H9 (cell line): ENCODE measurements at regions not wholly inside any gene's neighbourhood (a gene's known extent, or its start where the extent isn't known, plus 50 kb on each side); places are given as distances from the start of the nearest gene placed in this dataset.

ENCODE experiments used
- DNase-seq: peaks from one replicate; pipeline ENCODE4 v3.0.0-alpha.2; 2017
- H2AFZ ChIP-seq: one replicate; pipeline ENCODE4 v1.6.1; 2013; ENCODE audit warnings: mild to moderate bottlenecking, low read length, control low read depth, moderate library complexity
- H2AK5ac ChIP-seq: 2 replicates; pipeline ENCODE4 v1.6.1; 2013; ENCODE audit warnings: low read length, control low read depth, mixed read lengths; ENCODE audit not compliant: insufficient read length
- H2BK120ac ChIP-seq: one replicate; pipeline ENCODE4 v1.6.1; 2013; ENCODE audit warnings: low read depth, mild to moderate bottlenecking, low read length, control low read depth, inconsistent platforms; ENCODE audit not compliant: poor library complexity, severe bottlenecking
- H2BK12ac ChIP-seq: 2 replicates; pipeline ENCODE4 v1.6.1; 2013; ENCODE audit warnings: low read length, control low read depth, mixed read lengths, low read depth; ENCODE audit not compliant: insufficient read length
- H2BK15ac ChIP-seq: 2 replicates; pipeline ENCODE4 v1.6.1; 2013; ENCODE audit warnings: low read depth, low read length, control low read depth
- H2BK20ac ChIP-seq: one replicate; pipeline ENCODE4 v1.6.1; 2013; ENCODE audit warnings: low read depth, mild to moderate bottlenecking, low read length, control low read depth, inconsistent platforms; ENCODE audit not compliant: poor library complexity, severe bottlenecking
- H2BK5ac ChIP-seq: 2 replicates; pipeline ENCODE4 v1.6.1; 2013; ENCODE audit warnings: low read length, control low read depth, mixed read lengths; ENCODE audit not compliant: insufficient read length
- H3K14ac ChIP-seq: 2 replicates; pipeline ENCODE4 v1.6.1; 2013; ENCODE audit warnings: low read length, control low read depth; ENCODE audit not compliant: insufficient read depth
- H3K18ac ChIP-seq: 2 replicates; pipeline ENCODE4 v1.6.1; 2013; ENCODE audit warnings: low read depth, mild to moderate bottlenecking, mixed read lengths, low read length, control low read depth; ENCODE audit not compliant: insufficient read length
- H3K23ac ChIP-seq: 2 replicates; pipeline ENCODE4 v1.6.1; 2013; ENCODE audit warnings: low read length, control low read depth, mixed read lengths, low read depth; ENCODE audit not compliant: insufficient read length
- H3K23me2 ChIP-seq: 2 replicates; pipeline ENCODE4 v1.6.1; 2013; ENCODE audit warnings: low read depth, mild to moderate bottlenecking, mixed read lengths, low read length, control low read depth; ENCODE audit not compliant: insufficient read length, poor library complexity, severe bottlenecking
- H3K27ac ChIP-seq: 2 replicates; pipeline ENCODE4 v1.5.1; 2013; ENCODE audit warnings: low read length, control low read depth, mixed read lengths, low read depth; ENCODE audit not compliant: insufficient read length
- H3K27me3 ChIP-seq: 2 replicates; pipeline ENCODE4 v1.6.1; 2013; ENCODE audit warnings: low read length, control low read depth, inconsistent platforms; ENCODE audit not compliant: insufficient read depth
- H3K4ac ChIP-seq: 2 replicates; pipeline ENCODE4 v1.6.1; 2013; ENCODE audit warnings: low read depth, mild to moderate bottlenecking, control low read depth, inconsistent platforms, low read length, moderate library complexity
- H3K4me1 ChIP-seq: 2 replicates; pipeline ENCODE4 v1.6.1; 2013; ENCODE audit warnings: low read length, control low read depth, inconsistent platforms; ENCODE audit not compliant: insufficient read depth
- H3K4me2 ChIP-seq: 2 replicates; pipeline ENCODE4 v1.6.1; 2013; ENCODE audit warnings: low read length, control low read depth, mixed read lengths; ENCODE audit not compliant: insufficient read length, insufficient read depth
- H3K56ac ChIP-seq: 2 replicates; pipeline ENCODE4 v1.6.1; 2013; ENCODE audit warnings: low read depth, mild to moderate bottlenecking, mixed read lengths, low read length, control low read depth; ENCODE audit not compliant: insufficient read length
- H3K79me1 ChIP-seq: 2 replicates; pipeline ENCODE4 v1.6.1; 2013; ENCODE audit warnings: low read depth, mild to moderate bottlenecking, moderate library complexity, low read length, control low read depth, inconsistent platforms; ENCODE audit not compliant: insufficient read depth, poor library complexity, severe bottlenecking
- H3K79me2 ChIP-seq: 2 replicates; pipeline ENCODE4 v1.6.1; 2013; ENCODE audit warnings: low read length, control low read depth, inconsistent platforms; ENCODE audit not compliant: insufficient read depth
- H3K9ac ChIP-seq: 2 replicates; pipeline ENCODE4 v1.6.1; 2013; ENCODE audit warnings: low read length, control low read depth, mixed read lengths; ENCODE audit not compliant: insufficient read length; ENCODE audit errors: extremely low read depth
- H3K9me3 ChIP-seq: one replicate; pipeline ENCODE4 v1.6.1; 2013; ENCODE audit warnings: low read depth, low read length, inconsistent platforms; ENCODE audit not compliant: control insufficient read depth
- H3T11ph ChIP-seq: one replicate; pipeline ENCODE4 v1.6.1; 2013; ENCODE audit warnings: mild to moderate bottlenecking, low read length, control low read depth, inconsistent platforms
- H4K20me1 ChIP-seq: one replicate; pipeline ENCODE4 v1.6.1; 2013; ENCODE audit not compliant: control insufficient read depth, insufficient read length, insufficient read depth
- H4K5ac ChIP-seq: 2 replicates; pipeline ENCODE4 v1.6.1; 2013; ENCODE audit warnings: low read depth, mild to moderate bottlenecking, mixed read lengths, low read length, control low read depth; ENCODE audit not compliant: insufficient read length
- H4K8ac ChIP-seq: replicated peaks from 2 replicates; pipeline ENCODE4 v1.6.1; 2013; ENCODE audit warnings: low read length, control low read depth, mixed read lengths, low read depth; ENCODE audit not compliant: insufficient read length
- H4K91ac ChIP-seq: 2 replicates; pipeline ENCODE4 v1.6.1; 2013; ENCODE audit warnings: low read depth, mild to moderate bottlenecking, moderate library complexity, mixed read lengths, low read length, control low read depth; ENCODE audit not compliant: insufficient read length
- H3K27ac Mint-ChIP-seq, 3 experiments: 2 replicates in 2 of 3; 3 replicates in 1 of 3; pipeline ENCODE4 v1.8.0; 2020 to 2021; ENCODE audit warnings: mixed read lengths in 3 of 3, mild to moderate bottlenecking in 1 of 3, moderate library complexity in 1 of 3
- H3K27me3 Mint-ChIP-seq: 2 replicates; pipeline ENCODE4 v1.8.0; 2021; ENCODE audit warnings: low read depth, mild to moderate bottlenecking, moderate library complexity, mixed read lengths
- H3K36me3 Mint-ChIP-seq, 3 experiments: 2 replicates in 2 of 3; 3 replicates in 1 of 3; pipeline ENCODE4 v1.8.0; 2020 to 2021; ENCODE audit warnings: low read depth in 3 of 3, mixed read lengths in 3 of 3; ENCODE audit not compliant: insufficient read depth in 1 of 3
- H3K4me1 Mint-ChIP-seq, 2 experiments: 2 replicates each; pipeline ENCODE4 v1.8.0; 2020; ENCODE audit warnings: mixed read lengths in 2 of 2
- H3K4me3 Mint-ChIP-seq, 2 experiments: 2 replicates in 1 of 2; 3 replicates in 1 of 2; pipeline ENCODE4 v1.8.0; 2020 to 2021; ENCODE audit warnings: mild to moderate bottlenecking in 2 of 2, mixed read lengths in 2 of 2, moderate library complexity in 1 of 2
- H3K9me3 Mint-ChIP-seq, 2 experiments: 2 replicates in 1 of 2; 3 replicates in 1 of 2; pipeline ENCODE4 v1.8.0; 2020; ENCODE audit warnings: mild to moderate bottlenecking in 2 of 2, mixed read lengths in 2 of 2, moderate library complexity in 1 of 2
- WGBS: extraction: QIAGEN DNeasy Blood & Tissue Kit; methylation state at CpG from one replicate; pipeline ENCODE4 v1.1.7; 2013; ENCODE audit warnings: missing lambda C conversion rate, low lambda C conversion rate, mixed read lengths; ENCODE audit not compliant: insufficient read length; ENCODE audit errors: extremely low coverage; 5-methylcytosine and 5-hydroxymethylcytosine counted together
- TF ChIP-seq, protein P1 (sequence below): fragments of 200-600 bp; sonication (generic); conservative IDR thresholded peaks from 3 replicates; pipeline ENCODE4 v1.8.0; 2021; ENCODE audit warnings: antibody characterized with exemption, mild to moderate bottlenecking

DNA sequence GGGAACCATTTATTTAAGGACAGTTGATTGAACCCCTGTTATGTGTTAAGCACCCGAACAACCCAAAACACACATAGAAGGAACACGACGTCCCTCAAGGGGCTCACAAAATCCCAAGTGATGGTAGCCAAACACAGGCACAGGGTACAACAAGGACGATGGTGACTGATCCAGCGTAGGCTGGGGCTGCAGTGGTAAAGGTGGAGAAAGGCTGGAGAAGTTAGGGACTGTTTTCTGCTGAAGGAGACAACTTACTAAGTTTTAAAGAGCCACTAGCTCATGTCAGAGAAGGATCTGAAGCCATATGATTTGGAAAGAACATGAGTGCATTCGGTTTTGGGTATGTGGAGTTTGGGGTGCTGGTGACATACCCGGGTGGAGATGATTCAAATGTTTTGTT lies 229.6 kb upstream of the TNRC6C start:
- no peak overlapping the region for H3K18ac ChIP-seq
- no peaks in the 10 kb centered on the region for H3K79me2 ChIP-seq
- H3K4me2 ChIP-seq, result no peak overlapping the region
- H3K9me3 ChIP-seq, result no peaks in the 10 kb centered on the region
- no peak overlapping the region for H3K27ac ChIP-seq
- no peak overlapping the region; the same call in 1 of the 2 replicates for H3K14ac ChIP-seq
- TF ChIP-seq, protein P1, sequence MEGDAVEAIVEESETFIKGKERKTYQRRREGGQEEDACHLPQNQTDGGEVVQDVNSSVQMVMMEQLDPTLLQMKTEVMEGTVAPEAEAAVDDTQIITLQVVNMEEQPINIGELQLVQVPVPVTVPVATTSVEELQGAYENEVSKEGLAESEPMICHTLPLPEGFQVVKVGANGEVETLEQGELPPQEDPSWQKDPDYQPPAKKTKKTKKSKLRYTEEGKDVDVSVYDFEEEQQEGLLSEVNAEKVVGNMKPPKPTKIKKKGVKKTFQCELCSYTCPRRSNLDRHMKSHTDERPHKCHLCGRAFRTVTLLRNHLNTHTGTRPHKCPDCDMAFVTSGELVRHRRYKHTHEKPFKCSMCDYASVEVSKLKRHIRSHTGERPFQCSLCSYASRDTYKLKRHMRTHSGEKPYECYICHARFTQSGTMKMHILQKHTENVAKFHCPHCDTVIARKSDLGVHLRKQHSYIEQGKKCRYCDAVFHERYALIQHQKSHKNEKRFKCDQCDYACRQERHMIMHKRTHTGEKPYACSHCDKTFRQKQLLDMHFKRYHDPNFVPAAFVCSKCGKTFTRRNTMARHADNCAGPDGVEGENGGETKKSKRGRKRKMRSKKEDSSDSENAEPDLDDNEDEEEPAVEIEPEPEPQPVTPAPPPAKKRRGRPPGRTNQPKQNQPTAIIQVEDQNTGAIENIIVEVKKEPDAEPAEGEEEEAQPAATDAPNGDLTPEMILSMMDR, result no peak
- no peak overlapping the region for H3T11ph ChIP-seq
- Mint-ChIP-seq H3K4me3 (no peak overlapping the region), H3K9me3 (peaks cover 30 to 36% of the 10 kb centered on the region in 2 experiments), H3K27ac (no peak overlapping the region), H3K36me3 (peaks cover 11 to 22% (median 20%) of the 10 kb centered on the region in 3 experiments; a peak in 6 of 7 replicates), H3K4me1 (peaks cover 8 to 19% of the 10 kb centered on the region in 2 experiments), H3K27me3 (peaks cover 56% of the 10 kb centered on the region)
- no peak overlapping the region for H2BK12ac ChIP-seq
- H3K4me1 ChIP-seq, result no peaks in the 10 kb centered on the region
- H3K79me1 ChIP-seq, result no peaks in the 10 kb centered on the region
- H4K8ac ChIP-seq, result no peak overlapping the region
- H2BK15ac ChIP-seq, result no peak overlapping the region
- H4K5ac ChIP-seq, result no peak overlapping the region
- no peak overlapping the region for H3K56ac ChIP-seq
- H4K91ac ChIP-seq, result no peak overlapping the region
- H3K27me3 ChIP-seq, result no peaks in the 10 kb centered on the region; the same call in 1 of the 2 replicates
- H2BK120ac ChIP-seq, result no peak overlapping the region
- H2BK20ac ChIP-seq, result no peak overlapping the region
- DNase-seq, result peak; percentile 11
- H3K4ac ChIP-seq, result no peak overlapping the region
- H4K20me1 ChIP-seq, result no peaks in the 10 kb centered on the region
- H3K23me2 ChIP-seq, result no peaks in the 10 kb centered on the region
- H3K23ac ChIP-seq, result no peak overlapping the region
- no peak overlapping the region for H2AFZ ChIP-seq
- no peak overlapping the region for H2AK5ac ChIP-seq
- no peak overlapping the region for H3K9ac ChIP-seq
- H2BK5ac ChIP-seq, result no peak overlapping the region
- no CpG with 5 or more reads among the region's 7 CpGs for WGBS
